NCI-H226 (cell line): ENCODE measurements at regions not wholly inside any gene's neighbourhood (a gene's known extent, or its start where the extent isn't known, plus 50 kb on each side); places are given as distances from the start of the nearest gene placed in this dataset.
A peak's percentile ranks its signal among the peaks of the same experiment; 100 is the strongest.

Experiments used
- DNase-seq: peaks from one replicate; pipeline ENCODE4 v3.0.0-alpha.2; 2015

- no peak for DNase-seq
Measured at GRCh38 chr5:92599217-92599810, 981.7 kb downstream of the NR2F1-AS1 start.

GRCh38 chr5:92594031-92594430 is 987.0 kb downstream of the NR2F1-AS1 start:
- no peak for DNase-seq

- no peak for DNase-seq
Measured at GRCh38 chr5:92588876-92589275, 992.1 kb downstream of the NR2F1-AS1 start.

- no peak for DNase-seq
Measured at GRCh38 chr5:92581690-92582089, 999.3 kb downstream of the NR2F1-AS1 start.

GRCh38 chr5:92581249-92581648 is 999.8 kb downstream of the NR2F1-AS1 start:
- no peak for DNase-seq

- DNase-seq: no peak
Measured at GRCh38 chr5:92580814-92581213, 1000.2 kb downstream of the NR2F1-AS1 start.

GRCh38 chr5:92574023-92574422 is 1007.0 kb downstream of the NR2F1-AS1 start:
- DNase-seq: no peak

GRCh38 chr5:92568522-92568921 is 1012.5 kb downstream of the NR2F1-AS1 start:
- no peak for DNase-seq

- no peak for DNase-seq
Measured at GRCh38 chr5:92567831-92568450, 1013.1 kb downstream of the NR2F1-AS1 start.

- DNase-seq: no peak
Measured at GRCh38 chr5:92566113-92566786, 1014.8 kb downstream of the NR2F1-AS1 start.

- DNase-seq: no peak
Measured at GRCh38 chr5:92565673-92566072, 1015.3 kb downstream of the NR2F1-AS1 start.

- no peak for DNase-seq
Measured at GRCh38 chr5:92562065-92562464, 1019.0 kb downstream of the NR2F1-AS1 start.

- no peak for DNase-seq
Measured at GRCh38 chr5:92561411-92561959, 1019.5 kb downstream of the NR2F1-AS1 start.

- peak; percentile 43 for DNase-seq
Measured at GRCh38 chr5:92560698-92561401, 1020.2 kb downstream of the NR2F1-AS1 start.

- DNase-seq: peak; percentile 42
Measured at GRCh38 chr5:92559781-92560180, 1021.2 kb downstream of the NR2F1-AS1 start.

GRCh38 chr5:92559331-92559730 is 1021.7 kb downstream of the NR2F1-AS1 start:
- DNase-seq: no peak

- DNase-seq: no peak
Measured at GRCh38 chr5:92556747-92557146, 1024.3 kb downstream of the NR2F1-AS1 start.

GRCh38 chr5:92554447-92555085 is 1026.5 kb downstream of the NR2F1-AS1 start:
- DNase-seq: no peak

GRCh38 chr5:92553326-92553725 is 1027.7 kb downstream of the NR2F1-AS1 start:
- DNase-seq: no peak

GRCh38 chr5:92552206-92553160 is 1028.5 kb downstream of the NR2F1-AS1 start:
- peak; percentile 85 for DNase-seq

GRCh38 chr5:92548346-92548745 is 1032.7 kb downstream of the NR2F1-AS1 start:
- DNase-seq: peak; percentile 33

GRCh38 chr5:92544596-92544995 is 1036.4 kb downstream of the NR2F1-AS1 start:
- no peak for DNase-seq
